ENCODE measurements at regions not wholly inside any gene's neighbourhood (a gene's known extent, or its start where the extent isn't known, plus 50 kb on each side); places are given as distances from the start of the nearest gene placed in this dataset.
"Not testable (repeated sequence)": the region's sequence is repeated elsewhere in the genome, so short reads cannot be mapped to it uniquely, and the experiment has no call there.

DNA sequence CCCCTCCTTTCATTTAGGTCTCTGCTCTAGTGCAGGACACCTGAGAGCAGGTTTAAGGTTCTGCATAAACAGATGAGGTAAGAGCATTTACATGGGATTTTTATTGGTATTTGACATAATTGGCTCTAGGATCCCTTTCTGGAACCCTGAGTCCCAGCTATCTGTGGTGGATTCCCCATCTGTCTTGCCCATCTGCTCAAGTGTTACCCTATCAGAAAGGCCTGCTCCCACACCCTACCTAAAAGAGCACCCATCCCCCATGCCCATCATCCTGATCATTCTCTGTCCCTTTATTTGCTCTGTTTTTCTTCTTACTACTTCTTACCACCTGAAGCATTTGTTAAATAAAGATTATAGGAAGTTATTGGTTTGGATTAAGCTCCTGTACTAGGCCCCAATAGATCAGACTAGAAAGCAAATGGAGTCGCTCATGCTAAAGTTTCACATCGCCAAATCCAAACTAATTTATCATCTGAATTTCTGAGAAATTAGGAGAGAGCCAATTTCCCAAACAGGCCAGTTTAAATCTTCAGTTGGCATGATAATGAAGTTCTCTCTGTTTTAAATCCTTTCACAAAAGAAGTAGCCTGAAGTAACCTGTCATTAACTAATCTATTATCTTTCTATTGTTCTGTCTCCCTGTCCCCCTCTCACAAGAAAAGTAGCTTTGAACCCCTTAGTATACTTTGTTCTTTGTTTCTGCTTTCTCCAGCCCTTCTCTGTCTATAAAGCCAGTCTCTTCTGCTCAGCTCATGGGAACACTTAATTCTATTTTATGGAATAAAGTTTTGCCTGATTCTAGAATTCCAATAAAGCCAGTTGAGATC lies 178.6 kb downstream of the ZNF674 start:
- no peak for DNase-seq (ENCODE audit: low spot score)

DNA sequence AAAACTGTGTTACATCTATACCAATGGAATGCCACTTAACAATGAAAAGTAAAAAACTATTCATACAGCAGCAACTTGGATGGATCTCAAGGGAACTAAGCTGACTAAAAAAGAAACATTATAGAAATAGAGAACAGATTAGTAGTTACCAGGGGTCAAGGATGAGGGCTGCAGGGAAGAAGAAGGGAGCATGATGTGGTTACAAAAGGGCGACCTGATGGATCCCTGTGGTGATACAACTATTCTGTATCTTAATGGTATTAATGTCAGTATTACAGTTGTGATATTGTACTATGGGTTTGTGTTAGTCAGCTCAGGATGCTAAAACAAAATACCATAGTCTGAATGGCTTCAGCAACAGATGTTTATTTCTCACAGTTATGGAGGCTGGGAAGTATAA lies 190.7 kb downstream of the ZNF674 start:
- no peak for DNase-seq (ENCODE audit: low spot score)

DNA sequence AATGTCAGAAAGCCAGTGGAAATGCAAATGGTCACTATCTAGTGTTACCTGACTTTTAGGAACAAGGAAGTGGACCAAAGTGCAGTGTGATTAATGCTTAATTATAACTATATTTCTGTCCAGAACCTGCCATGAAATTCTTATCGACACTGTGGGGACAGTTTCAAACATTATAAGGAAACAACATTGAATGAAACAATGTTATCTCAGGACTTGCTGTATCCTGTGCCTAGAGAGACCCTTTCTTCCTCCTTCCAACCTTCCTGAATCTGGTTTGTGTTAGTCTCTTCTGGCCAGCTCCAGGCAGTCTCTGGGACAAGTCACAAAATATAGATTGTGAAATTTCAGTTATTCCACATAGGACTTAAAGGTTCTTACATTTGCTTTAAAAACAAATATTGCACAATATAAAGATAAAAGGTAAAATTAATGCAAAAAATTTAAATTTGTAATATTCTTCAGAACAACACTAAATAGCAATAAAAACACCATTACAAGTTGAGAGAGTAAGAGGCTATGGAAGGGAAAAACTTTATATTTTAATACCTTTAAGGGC lies 203.4 kb downstream of the ZNF674 start:
- DNase-seq (ENCODE audit: low spot score): no peak

DNA sequence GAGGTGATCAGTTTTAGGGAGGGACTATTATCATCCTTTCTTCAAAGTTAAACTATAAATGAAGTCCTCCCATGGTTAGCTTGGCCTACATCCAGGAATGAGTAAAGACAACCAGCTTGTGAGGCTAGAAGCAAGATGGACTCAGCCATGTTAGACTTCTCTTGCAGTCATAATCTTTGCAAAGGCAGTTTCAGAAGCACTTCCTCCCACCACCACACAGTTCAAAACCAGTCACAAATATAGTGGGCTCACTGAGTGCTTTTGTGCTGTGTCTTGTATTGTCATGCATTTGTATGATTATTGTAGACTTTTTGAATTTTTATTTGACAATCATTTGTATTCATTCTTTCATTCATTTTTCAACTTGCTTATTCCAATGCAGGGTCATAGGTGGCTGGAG lies 204.5 kb downstream of the ZNF674 start:
- DNase-seq (ENCODE audit: low spot score): no peak

DNA sequence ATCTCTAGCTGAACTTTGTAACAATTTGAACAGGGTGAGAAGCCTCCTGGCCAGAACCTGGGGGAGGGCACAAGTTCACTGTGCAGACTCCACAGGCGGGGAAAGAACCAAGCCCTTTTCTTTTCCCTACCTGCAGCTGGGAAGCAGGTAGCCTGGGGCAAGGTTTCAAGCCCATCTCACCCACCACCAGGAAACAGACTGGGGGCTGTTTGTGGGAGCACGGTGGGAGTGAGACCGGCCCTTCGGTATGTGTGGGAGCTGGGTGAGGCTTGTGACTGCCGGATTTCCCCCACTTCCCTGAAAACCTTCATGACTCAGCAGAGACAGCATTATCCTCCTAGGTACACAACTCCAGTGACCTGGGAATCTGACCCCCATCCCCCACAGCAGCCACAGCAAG lies 211.7 kb downstream of the ZNF674 start:
- no peak for DNase-seq (ENCODE audit: low spot score)

DNA sequence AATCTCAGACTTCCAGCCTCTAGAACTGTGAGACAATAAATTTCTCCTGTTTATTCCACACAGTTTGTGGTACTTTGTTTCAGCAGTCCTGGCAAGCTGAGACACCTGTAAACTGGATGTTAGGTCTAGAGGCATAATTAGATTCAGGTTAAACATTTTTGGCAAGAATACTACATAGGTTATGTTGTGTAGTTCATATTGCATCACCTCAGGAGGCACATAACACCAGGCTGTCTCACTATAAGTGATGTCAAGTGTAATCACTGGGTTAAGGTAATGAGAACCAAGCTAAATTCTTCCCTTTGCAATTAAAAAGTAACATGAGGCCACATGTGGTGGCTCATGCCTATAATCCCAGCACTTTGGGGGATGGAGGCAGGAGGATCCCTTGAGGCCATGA lies 214.2 kb downstream of the ZNF674 start:
- DNase-seq (ENCODE audit: low spot score): no peak

DNA sequence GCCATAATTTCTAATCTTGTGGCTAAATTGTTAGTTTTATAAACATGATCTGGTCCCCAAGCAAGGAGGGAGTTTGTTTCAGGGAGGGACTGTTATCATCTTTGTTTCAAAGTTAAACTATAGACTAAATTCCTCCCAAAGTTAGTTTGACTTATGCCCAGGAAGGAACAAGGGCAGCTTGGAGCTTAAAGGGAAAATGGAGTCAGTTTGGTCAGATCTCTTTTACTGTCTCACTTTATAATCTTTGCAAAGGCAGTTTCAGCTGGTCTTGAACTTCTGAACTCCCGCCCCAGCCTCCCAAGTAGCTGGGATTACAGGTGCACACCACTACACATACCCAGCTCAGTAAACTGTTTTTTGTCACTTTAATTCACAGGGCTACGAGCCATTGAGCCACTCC lies 214.7 kb downstream of the ZNF674 start:
- DNase-seq (ENCODE audit: low spot score): no peak

DNA sequence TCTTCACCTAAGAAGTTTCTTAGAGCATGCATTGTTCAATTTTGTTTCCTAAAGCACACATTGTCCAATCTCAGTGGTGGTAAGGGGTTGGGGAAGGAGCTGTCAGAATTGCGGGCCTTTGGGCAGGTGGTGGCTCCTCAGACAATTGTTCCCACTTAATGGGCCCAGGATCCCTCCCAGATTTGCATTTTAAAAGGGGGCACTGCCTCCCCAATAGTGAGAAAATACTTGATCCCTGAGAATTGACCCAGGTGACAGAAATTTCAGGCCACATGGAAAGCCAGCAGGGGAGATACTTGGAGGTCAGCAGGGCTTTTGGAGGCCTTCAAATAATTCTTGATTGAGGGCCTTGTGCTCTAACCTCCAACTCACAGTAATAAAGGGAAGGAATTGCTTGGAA lies 217.1 kb downstream of the ZNF674 start:
- no peak for DNase-seq (ENCODE audit: low spot score)

DNA sequence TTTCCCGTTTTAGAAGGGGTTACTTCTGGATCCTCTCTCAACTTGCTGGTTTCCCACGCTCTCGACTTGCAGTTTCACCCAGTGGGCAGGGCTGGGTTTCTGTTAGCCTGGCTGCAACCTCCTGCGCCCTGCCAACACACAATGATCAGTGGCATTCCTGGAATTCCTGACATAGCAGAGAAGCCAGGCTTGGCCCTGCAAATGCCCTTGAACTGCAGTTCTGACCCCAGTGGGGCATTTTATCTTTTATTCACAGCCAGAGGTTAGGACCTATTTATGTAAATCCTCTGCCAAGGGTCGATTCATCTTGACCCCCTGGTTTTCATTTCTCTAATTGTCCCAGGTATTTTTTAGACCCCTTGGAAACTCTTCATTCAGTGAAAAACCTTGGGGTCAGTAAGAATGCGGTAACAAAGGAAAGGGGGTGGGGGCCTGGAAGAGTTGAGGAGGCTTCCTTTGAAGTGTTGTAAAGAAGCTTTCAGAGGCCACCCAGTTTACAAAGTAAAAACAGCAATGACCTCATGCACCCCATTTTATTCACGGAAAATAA lies 217.6 kb downstream of the ZNF674 start:
- DNase-seq (ENCODE audit: low spot score): no peak

DNA sequence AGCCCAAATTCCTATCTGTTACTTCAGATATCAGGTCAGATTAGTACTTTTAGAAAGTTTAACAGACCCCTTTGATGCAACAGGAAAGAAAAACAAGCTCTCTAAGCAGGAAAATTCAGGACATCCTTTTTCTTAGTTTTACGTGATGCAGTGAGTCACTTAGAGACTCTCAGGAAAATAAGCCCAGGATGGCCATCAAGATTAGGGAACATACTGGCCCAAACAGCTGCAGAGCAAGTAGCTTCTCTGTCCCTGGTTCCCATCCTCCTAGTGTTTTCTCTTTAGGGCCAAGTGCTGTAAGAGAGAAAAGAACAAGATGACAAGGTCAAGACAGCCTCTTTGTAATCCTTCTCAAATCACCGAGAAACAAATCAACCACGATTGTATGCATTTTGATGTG lies 219.1 kb downstream of the ZNF674 start:
- DNase-seq (ENCODE audit: low spot score): no peak

DNA sequence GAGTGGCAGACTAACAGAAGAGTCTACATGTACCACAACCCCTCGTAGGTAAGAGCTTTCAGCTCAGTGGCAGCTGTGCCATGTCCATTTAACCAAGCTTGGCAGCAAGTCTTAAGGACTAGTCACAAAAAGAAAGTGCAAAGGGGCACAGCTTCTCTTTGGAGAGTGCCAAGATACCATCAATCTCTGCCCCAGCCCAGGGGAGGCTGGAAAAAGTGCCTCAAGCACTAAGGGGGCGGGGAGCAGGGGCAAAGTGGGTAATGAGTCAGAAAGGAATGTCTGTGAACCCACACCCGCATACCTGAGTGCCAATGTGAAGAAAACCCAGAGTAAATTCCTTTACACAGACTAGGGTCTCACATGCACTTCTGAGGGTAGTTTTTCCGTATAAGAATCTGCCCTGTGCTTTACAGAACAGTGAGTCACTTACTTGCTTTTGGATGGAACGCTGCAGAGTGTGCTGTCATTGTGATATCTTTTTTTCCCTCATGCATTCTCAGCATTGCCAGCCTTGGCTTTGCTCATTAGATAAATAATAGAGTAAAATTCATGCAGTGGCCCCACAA lies 219.8 kb downstream of the ZNF674 start:
- no peak for DNase-seq (ENCODE audit: low spot score)

DNA sequence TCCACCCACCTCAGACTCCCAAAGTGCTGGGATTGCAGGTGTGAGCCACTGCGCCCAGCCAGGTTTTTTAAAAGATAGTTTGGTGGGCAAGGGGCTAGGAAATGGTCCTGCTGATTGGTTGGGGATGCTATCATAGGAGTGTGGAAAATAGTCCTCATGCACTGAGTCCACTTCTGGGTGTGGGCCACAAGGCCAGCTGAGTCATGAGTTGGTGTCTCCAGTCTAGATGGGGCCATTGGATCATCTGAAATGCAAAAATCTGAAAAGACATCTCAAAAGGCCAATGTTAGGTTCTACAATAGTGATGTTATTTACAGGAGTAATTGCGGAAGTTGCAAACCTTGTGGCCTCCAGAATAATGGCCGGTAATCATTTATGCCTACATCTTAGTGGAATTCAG lies 221.1 kb downstream of the ZNF674 start:
- no peak for DNase-seq (ENCODE audit: low spot score)

DNA sequence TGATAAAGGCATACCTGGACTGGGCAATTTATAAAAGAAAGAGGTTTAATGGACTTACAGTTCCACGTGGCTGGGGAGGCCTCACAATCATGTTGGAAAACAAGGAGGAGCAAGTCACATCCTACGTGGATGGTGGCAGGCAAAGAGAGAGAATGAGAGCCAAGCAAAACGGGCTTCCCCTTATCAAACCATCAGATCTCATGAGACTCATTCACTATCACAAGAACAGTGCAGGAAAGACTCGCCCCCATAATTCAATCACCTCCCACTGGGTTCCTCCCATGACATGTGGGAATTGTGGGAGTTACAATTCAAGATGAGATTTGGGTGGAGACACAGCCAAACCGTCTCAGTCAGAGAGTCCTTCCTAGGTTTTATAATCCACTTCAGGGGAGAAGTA lies 222.3 kb downstream of the ZNF674 start:
- DNase-seq (ENCODE audit: low spot score): not testable (repeated sequence)

DNA sequence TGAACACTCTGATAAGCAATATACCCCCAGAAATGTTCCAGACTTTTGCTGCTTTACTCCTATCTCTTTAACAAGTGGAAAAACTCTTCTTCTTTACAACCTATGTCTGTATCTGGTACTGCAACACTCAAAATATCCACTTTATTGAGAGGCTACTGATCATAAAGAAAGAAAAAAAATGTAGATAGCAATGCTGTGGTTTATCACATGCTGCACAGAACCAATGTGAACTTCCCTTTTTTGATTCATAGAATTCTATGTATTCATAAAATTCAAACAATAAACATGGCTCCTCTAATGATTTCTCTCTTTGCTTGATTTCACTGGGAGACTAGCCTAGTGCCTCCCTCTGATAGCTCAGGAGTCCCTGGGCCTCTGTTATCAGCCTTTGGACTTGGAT lies 223.5 kb downstream of the ZNF674 start:
- DNase-seq (ENCODE audit: low spot score): no peak

DNA sequence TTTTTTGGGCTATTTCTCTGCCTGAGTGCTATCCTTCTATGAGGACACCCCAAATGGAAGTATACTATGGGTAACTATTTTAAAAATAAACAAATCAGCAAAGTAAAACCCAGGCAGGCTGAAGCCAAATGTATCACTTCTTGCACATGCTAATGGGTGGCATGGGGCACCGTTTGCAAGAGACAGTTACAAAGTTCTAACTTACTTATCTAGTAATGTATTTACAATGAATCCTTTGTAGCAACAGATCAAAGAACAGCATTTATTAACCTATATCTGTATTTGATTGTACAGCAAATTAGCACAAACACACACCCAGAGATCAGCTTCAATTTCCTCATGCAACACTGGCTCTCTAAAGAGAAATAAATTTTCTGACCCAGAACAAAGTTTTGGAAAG lies 225.5 kb downstream of the ZNF674 start:
- DNase-seq (ENCODE audit: low spot score): no peak

DNA sequence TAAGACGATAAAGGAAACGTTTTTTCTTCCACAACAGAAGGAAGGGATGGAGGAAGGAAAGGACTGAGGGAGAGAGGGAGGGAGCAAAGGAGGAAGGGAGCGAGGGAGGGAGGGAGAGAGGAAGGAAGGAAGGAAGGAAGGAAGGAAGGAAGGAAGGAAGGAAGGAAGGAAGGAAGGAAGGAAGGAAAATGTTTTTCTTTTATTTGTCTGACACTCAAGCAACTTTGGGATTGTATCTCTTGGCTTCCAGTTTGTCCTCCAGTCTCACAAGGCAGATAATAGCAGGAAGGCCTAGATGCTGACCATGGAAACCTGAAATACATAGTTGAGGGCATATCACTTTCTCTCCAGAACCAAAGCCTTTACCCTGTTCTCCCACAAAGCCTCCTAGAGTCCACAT lies 226.7 kb downstream of the ZNF674 start:
- DNase-seq (ENCODE audit: low spot score): no peak

DNA sequence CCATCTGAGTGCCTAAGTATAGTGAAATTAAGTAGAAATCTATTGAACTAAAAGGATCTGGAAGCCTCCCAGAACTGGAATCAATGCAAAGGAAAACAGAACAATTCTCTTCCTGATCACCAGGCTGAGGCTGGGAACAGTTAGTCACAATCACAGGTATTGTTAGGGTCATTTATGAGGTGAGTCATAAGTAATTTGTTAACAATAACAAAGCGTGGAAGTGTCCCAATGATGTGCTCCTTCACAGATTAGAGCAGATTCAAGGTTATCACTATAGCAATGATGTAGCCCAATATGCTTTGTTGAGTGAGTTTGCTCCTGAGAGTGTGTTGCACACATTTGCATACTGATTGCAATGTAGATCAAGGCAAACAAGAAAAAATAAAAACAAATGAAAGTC lies 228.1 kb downstream of the ZNF674 start:
- no peak for DNase-seq (ENCODE audit: low spot score)

DNA sequence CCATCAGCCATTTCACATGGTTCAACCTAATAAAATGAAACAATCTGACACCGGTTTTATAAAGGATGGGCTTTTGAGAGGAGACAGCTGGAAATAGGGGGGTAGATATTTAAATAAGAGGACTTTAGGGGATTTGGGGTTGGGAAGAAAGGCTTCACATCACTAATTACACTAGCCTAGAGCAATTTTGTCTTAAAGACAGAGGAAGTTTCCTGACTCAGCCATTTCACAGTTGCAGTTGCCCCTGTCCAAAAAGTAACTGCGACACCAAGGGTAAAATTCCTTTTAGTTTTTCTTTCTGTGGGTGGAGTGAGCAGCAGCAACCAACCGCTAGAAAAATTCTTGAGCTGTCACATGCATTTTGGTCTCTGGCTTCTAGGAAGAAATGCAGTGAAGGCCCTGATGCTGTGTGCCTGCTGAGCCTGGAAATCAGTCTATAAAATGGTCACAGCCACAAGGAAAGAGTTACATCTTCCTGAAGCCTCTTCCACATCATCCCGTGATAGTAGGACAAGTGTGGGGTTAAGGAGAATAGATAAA lies 233.6 kb downstream of the ZNF674 start:
- DNase-seq (ENCODE audit: low spot score): no peak

DNA sequence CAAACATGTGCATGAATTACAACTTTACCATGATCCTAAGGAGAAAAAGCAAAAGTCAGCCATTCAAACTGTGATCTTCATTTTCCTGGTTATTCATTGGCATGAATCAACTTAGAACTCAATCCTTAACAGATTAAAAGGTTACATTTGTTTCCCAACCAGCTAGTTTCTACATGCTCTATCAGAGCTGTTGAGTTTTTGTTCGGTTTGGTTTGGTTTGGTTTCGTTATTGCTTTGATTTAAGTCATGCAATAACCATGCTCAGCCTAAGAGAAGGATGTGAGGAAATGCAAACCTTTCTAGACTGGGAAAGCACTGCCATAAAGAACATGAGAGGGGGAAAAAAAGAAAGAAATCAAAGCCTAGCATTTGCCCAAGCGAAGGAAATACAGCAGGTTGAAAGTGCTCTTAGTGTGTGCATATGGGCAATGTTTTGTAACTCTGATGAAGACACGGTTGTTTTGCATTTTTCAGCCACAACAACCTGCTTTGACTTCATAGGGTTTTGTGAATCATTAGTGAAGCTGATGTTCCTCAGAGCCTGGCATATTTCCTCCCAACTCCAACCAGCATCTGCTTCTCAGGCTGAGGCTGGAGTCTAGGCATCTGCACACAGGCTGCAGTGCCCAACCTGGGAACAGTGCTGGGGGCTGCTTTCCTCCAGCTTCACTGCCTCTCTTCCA lies 234.3 kb downstream of the ZNF674 start:
- no peak for DNase-seq (ENCODE audit: low spot score)

DNA sequence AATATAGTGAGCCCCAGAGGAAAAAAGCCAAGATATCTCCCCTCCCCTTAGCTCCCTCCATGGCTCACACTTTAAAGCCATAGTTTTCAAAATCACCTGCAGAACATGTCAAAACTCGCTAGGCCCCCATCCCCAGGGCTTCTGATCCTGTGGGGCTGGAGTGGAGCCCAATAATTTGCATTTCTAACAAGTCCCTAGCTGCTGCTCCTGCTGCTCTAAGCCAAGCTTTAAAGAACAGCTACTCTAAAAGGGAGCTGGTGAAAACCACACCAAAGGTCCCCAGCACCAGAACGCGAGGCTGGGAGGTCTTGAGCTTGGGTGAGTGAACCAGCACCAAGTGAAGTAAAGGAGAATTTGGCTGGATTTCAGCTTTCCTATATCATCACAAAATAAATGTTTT lies 237.1 kb downstream of the ZNF674 start:
- DNase-seq (ENCODE audit: low spot score): no peak

DNA sequence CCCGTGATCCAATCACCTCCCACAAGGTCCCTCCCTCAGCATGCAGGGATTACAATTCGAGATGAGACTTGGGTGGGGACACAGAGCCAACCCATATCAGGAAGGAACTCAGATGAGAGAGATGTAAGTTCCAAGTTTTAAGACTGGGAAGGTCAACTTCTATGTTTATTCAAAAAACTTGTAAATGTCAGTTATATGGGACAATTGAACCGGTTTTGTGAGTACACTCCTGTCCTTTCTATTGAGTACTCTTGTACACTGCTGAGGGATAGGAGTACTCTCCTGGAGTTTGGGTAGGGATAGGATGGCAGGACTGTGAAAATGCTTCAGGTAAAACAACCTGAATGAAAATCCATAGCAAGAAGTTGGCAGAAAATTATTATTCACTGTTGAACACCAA lies 239.1 kb downstream of the ZNF674 start:
- DNase-seq (ENCODE audit: low spot score): no peak

DNA sequence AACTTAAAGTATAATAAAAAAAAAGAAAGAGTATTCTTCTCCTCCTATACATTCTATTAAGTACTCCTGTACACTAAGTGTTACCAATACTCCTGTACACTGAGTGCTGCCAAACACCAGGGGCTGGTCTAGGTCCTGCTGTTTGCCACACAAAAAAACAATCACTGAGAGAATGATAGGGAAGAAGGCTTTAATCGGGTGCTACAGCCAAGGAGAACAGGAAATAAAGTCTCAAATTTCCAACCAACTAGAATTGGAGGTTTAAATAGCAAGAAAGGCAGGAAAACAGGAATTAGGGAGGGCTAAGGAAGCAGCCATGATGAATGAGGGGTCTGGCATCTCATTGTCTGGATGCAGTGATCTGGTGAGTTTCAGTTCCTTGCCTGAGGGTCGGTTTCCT lies 239.8 kb downstream of the ZNF674 start:
- no peak for DNase-seq (ENCODE audit: low spot score)

DNA sequence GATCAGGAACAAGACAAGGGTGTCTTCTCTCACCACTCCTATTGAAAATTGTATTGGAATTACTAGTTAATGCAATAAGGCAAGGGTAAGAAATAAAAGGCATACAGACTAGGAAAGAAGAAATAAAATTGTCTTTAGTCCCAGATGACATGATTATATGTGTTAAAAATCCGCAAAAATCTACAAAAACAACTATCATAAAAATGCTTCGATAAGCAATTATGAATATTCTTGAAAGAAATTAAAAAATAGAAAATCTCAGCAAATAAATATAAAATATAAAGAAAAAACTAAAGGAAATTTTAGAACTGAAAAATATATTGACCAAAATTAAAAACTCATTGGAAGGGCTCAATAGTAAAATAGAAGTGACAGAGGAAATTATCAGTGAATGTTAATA lies 243.3 kb downstream of the ZNF674 start:
- DNase-seq (ENCODE audit: low spot score): no peak

Measured in CD4-positive, alpha-beta T cell treated with Interleukin-6 at 100 ng/mL for 8 hours (primary cell).